SH-SY5Y (cell line): ENCODE measurements at regions not wholly inside any gene's neighbourhood (a gene's known extent, or its start where the extent isn't known, plus 50 kb on each side); places are given as distances from the start of the nearest gene placed in this dataset.

Experiments
- GATA2 ChIP-seq: IDR thresholded peaks from 2 replicates; pipeline ENCODE4 v1.6.1; 2011; ENCODE audit warnings: mild to moderate bottlenecking, low read depth, low read length
- GATA3 ChIP-seq: IDR thresholded peaks from 2 replicates; pipeline ENCODE4 v1.6.1; 2011; ENCODE audit warnings: low read depth, mild to moderate bottlenecking, low read length, moderate library complexity

DNA sequence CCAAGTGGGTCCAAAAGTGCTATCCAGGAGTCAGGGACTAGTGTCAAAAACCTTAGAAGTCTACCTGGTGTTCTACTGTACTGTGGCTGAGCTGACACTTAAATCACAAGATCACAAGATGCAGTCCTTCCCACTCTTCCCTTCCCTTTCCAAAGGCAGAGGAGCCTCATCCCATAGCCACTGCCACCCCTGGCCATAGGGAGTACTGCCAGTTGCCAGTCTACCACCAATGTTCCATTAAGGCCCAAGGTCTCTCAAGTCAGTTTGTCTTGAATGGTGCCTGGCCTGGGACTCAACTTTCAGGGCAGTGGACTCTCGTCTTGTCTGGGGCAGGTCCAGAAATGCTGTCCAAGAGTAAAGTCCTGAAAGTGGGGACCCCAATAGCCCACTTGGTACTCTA, 585.6 kb downstream of the NUP35 start:
- TF ChIP-seq GATA2: no peak
- TF ChIP-seq GATA3: no peak
